Activated CD4-positive, alpha-beta T cell treated with anti-CD3 and anti-CD28 coated beads, Interleukin-2, amount 10 ng/mL, durations not matched to agents 7 days and 5 days (primary cell): ENCODE measurements at regions not wholly inside any gene's neighbourhood (a gene's known extent, or its start where the extent isn't known, plus 50 kb on each side); places are given as distances from the start of the nearest gene placed in this dataset.
A peak's percentile ranks its signal among the peaks of the same experiment; 100 is the strongest.

Source experiments
- CTCF ChIA-PET: fragments of 350-600 bp; sonication (Branson Sonifier 250); formaldehyde crosslinking; loops from one replicate; lab custom pipeline; 2021; ENCODE audit warnings: antibody characterized with exemption; lab: Charles Lee
- POLR2A ChIA-PET: fragments of 350-600 bp; sonication (Branson Sonifier 250); formaldehyde crosslinking; loops from one replicate; lab custom pipeline; 2021; ENCODE audit warnings: antibody characterized with exemption; lab: Charles Lee
- DNase-seq: peaks from one replicate; pipeline ENCODE4 v3.0.0-alpha.2; 2020
- H3K27ac Mint-ChIP-seq: one replicate; pipeline ENCODE4 v1.8.0; 2021; ENCODE audit warnings: mild to moderate bottlenecking, moderate library complexity, mixed read lengths
- H3K27me3 Mint-ChIP-seq: one replicate; pipeline ENCODE4 v1.8.0; 2021; ENCODE audit warnings: mixed read lengths
- H3K36me3 Mint-ChIP-seq: one replicate; pipeline ENCODE4 v1.8.0; 2021; ENCODE audit warnings: low read depth, mixed read lengths
- H3K4me1 Mint-ChIP-seq: one replicate; pipeline ENCODE4 v1.8.0; 2021; ENCODE audit warnings: mixed read lengths
- H3K4me3 Mint-ChIP-seq: one replicate; pipeline ENCODE4 v1.8.0; 2021; ENCODE audit warnings: mild to moderate bottlenecking, moderate library complexity, mixed read lengths
- H3K9me3 Mint-ChIP-seq: one replicate; pipeline ENCODE4 v1.8.0; 2021; ENCODE audit warnings: mixed read lengths

- no peaks in the 10 kb centered on the region for H3K4me1 Mint-ChIP-seq
- no peaks in the 10 kb centered on the region for H3K9me3 Mint-ChIP-seq
- H3K27ac Mint-ChIP-seq, result no peak overlapping the region
- peaks cover 8% of the 10 kb centered on the region for H3K27me3 Mint-ChIP-seq
- CTCF ChIA-PET, result no interaction called here
- no peaks in the 10 kb centered on the region for H3K36me3 Mint-ChIP-seq
- DNase-seq, result no peak
- no peak overlapping the region for H3K4me3 Mint-ChIP-seq
- POLR2A ChIA-PET, result no interaction called here
Observed at GRCh38 chr5:168109441-168109840, 182.0 kb upstream of the WWC1 start.

GRCh38 chr5:168110384-168110783, 181.1 kb upstream of the WWC1 start:
- H3K4me1 Mint-ChIP-seq, result no peaks in the 10 kb centered on the region
- ChIA-PET CTCF (no interaction called here), POLR2A (no interaction called here)
- peaks cover 8% of the 10 kb centered on the region for H3K27me3 Mint-ChIP-seq
- no peaks in the 10 kb centered on the region for H3K9me3 Mint-ChIP-seq
- H3K36me3 Mint-ChIP-seq, result no peaks in the 10 kb centered on the region
- no peak overlapping the region for H3K27ac Mint-ChIP-seq
- no peak overlapping the region for H3K4me3 Mint-ChIP-seq
- DNase-seq, result no peak

- Mint-ChIP-seq H3K9me3 (no peaks in the 10 kb centered on the region), H3K27ac (no peak overlapping the region), H3K4me1 (no peaks in the 10 kb centered on the region), H3K27me3 (peaks cover 8% of the 10 kb centered on the region), H3K36me3 (no peaks in the 10 kb centered on the region), H3K4me3 (no peak overlapping the region)
- POLR2A ChIA-PET, result no interaction called here
- DNase-seq, result no peak
- CTCF ChIA-PET, result no interaction called here
Observed at GRCh38 chr5:168110870-168111832, 180.3 kb upstream of the WWC1 start.

- peak; percentile 49 for DNase-seq
- no peaks in the 10 kb centered on the region for H3K4me1 Mint-ChIP-seq
- no peaks in the 10 kb centered on the region for H3K9me3 Mint-ChIP-seq
- no peak overlapping the region for H3K27ac Mint-ChIP-seq
- H3K36me3 Mint-ChIP-seq, result no peaks in the 10 kb centered on the region
- H3K4me3 Mint-ChIP-seq, result no peak overlapping the region
- ChIA-PET CTCF (no interaction called here), POLR2A (no interaction called here)
- peaks cover 8% of the 10 kb centered on the region for H3K27me3 Mint-ChIP-seq
Observed at GRCh38 chr5:168114444-168115017, 176.9 kb upstream of the WWC1 start.

- POLR2A ChIA-PET, result no interaction called here
- no peaks in the 10 kb centered on the region for H3K36me3 Mint-ChIP-seq
- CTCF ChIA-PET, result no interaction called here
Observed at GRCh38 chr5:168117469-168117868, 174.0 kb upstream of the WWC1 start.

GRCh38 chr5:168118042-168118668, 173.3 kb upstream of the WWC1 start:
- peaks cover 2% of the 10 kb centered on the region for H3K27me3 Mint-ChIP-seq
- H3K4me3 Mint-ChIP-seq, result no peak overlapping the region
- ChIA-PET POLR2A (no interaction called here), CTCF (no interaction called here)
- no peaks in the 10 kb centered on the region for H3K4me1 Mint-ChIP-seq
- no peaks in the 10 kb centered on the region for H3K36me3 Mint-ChIP-seq
- no peaks in the 10 kb centered on the region for H3K9me3 Mint-ChIP-seq
- H3K27ac Mint-ChIP-seq, result no peak overlapping the region
- no peak for DNase-seq

More at GRCh38 chr5:168117469-168117868, 174.0 kb upstream of the WWC1 start:
- DNase-seq, result no peak
- no peak overlapping the region for H3K27ac Mint-ChIP-seq
- no peaks in the 10 kb centered on the region for H3K9me3 Mint-ChIP-seq
- H3K27me3 Mint-ChIP-seq, result peaks cover 2% of the 10 kb centered on the region
- H3K4me1 Mint-ChIP-seq, result no peaks in the 10 kb centered on the region
- no peak overlapping the region for H3K4me3 Mint-ChIP-seq

GRCh38 chr5:168120401-168121137, 170.9 kb upstream of the WWC1 start:
- no peak for DNase-seq
- Mint-ChIP-seq H3K27me3 (no peaks in the 10 kb centered on the region), H3K36me3 (no peaks in the 10 kb centered on the region), H3K4me1 (peaks cover 5% of the 10 kb centered on the region), H3K27ac (no peak overlapping the region), H3K9me3 (no peaks in the 10 kb centered on the region), H3K4me3 (no peak overlapping the region)
- CTCF ChIA-PET, result interaction anchor here (0.5 kb wide), 1 partner anchor 8 kb away, joined by 3 read pairs; no protein-coding TSS in a partner anchor
- POLR2A ChIA-PET, result no interaction called here

- Mint-ChIP-seq H3K4me3 (no peak overlapping the region), H3K9me3 (no peaks in the 10 kb centered on the region), H3K27ac (no peak overlapping the region), H3K4me1 (peaks cover 5% of the 10 kb centered on the region), H3K27me3 (no peaks in the 10 kb centered on the region), H3K36me3 (no peaks in the 10 kb centered on the region)
- no peak for DNase-seq
- ChIA-PET POLR2A (no interaction called here), CTCF (no interaction called here)
Observed at GRCh38 chr5:168121138-168121494, 170.3 kb upstream of the WWC1 start.

- Mint-ChIP-seq H3K4me3 (no peak overlapping the region), H3K4me1 (peaks cover 5% of the 10 kb centered on the region), H3K27me3 (no peaks in the 10 kb centered on the region), H3K27ac (no peak overlapping the region), H3K36me3 (no peaks in the 10 kb centered on the region), H3K9me3 (no peaks in the 10 kb centered on the region)
- CTCF ChIA-PET, result interaction anchor here (0.6 to 0.7 kb wide), 2 partner anchors 245 to 1155 kb away, joined by 3 to 4 read pairs; no protein-coding TSS in a partner anchor
- POLR2A ChIA-PET, result no interaction called here
- DNase-seq, result no peak
Observed at GRCh38 chr5:168123631-168124528, 167.6 kb upstream of the WWC1 start.

GRCh38 chr5:168125445-168126199, 165.8 kb upstream of the WWC1 start:
- no peak for DNase-seq
- Mint-ChIP-seq H3K9me3 (no peaks in the 10 kb centered on the region), H3K27me3 (no peaks in the 10 kb centered on the region), H3K4me1 (peaks cover 5% of the 10 kb centered on the region), H3K36me3 (no peaks in the 10 kb centered on the region), H3K27ac (no peak overlapping the region), H3K4me3 (no peak overlapping the region)
- CTCF ChIA-PET, result no interaction called here
- POLR2A ChIA-PET, result no interaction called here

- no peak overlapping the region for H3K27ac Mint-ChIP-seq
- no peaks in the 10 kb centered on the region for H3K27me3 Mint-ChIP-seq
- CTCF ChIA-PET, result no interaction called here
- no peaks in the 10 kb centered on the region for H3K36me3 Mint-ChIP-seq
- H3K4me1 Mint-ChIP-seq, result peaks cover 5% of the 10 kb centered on the region
- POLR2A ChIA-PET, result no interaction called here
- no peak for DNase-seq
- H3K9me3 Mint-ChIP-seq, result no peaks in the 10 kb centered on the region
- H3K4me3 Mint-ChIP-seq, result no peak overlapping the region
Observed at GRCh38 chr5:168126606-168127005, 164.8 kb upstream of the WWC1 start.
